ENCODE measurements at regions not wholly inside any gene's neighbourhood (a gene's known extent, or its start where the extent isn't known, plus 50 kb on each side); places are given as distances from the start of the nearest gene placed in this dataset.

- TF ChIP-seq CTCF (IDR thresholded peaks at IDR 0.05; ENCODE audit: low read depth, low read length, missing input control), result no peak
- no peak for TF ChIP-seq FOXA1 (IDR thresholded peaks at IDR 0.05)
- TF ChIP-seq GABPA (IDR thresholded peaks at IDR 0.05 in 1 of 2, conservative IDR thresholded peaks at IDR 0.05 in 1 of 2), result no peak
- no peak for TF ChIP-seq REST (IDR thresholded peaks at IDR 0.05)
- no peak for TF ChIP-seq FOXA2 (IDR thresholded peaks at IDR 0.05)
- TF ChIP-seq YY1 (IDR thresholded peaks at IDR 0.05), result no peak
- TF ChIP-seq NR2F2 (IDR thresholded peaks at IDR 0.05), result no peak
- no peak for TF ChIP-seq ZBTB33 (IDR thresholded peaks at IDR 0.05)
- no peak for TF ChIP-seq JUND (IDR thresholded peaks at IDR 0.05)
- no peak for TF ChIP-seq RAD21 (IDR thresholded peaks at IDR 0.05)
Measured at GRCh38 chr11:119797736-119798135, 68.7 kb upstream of the NECTIN1 start.

Data from liver (tissue), 3 donors.